HepG2 (cell line): ENCODE measurements at regions not wholly inside any gene's neighbourhood (a gene's known extent, or its start where the extent isn't known, plus 50 kb on each side); places are given as distances from the start of the nearest gene placed in this dataset.

Experiments used
- JUND ChIP-seq: sonication (generic); formaldehyde crosslinking; IDR thresholded peaks from 2 replicates; pipeline ENCODE4 v1.8.0; 2022; ENCODE audit warnings: mild to moderate bottlenecking, missing genetic modification reagents
- MLLT10 ChIP-seq: sonication (generic); formaldehyde crosslinking; IDR thresholded peaks from 2 replicates; pipeline ENCODE4 v1.4.0; 2020; ENCODE audit warnings: missing genetic modification reagents
- PATZ1 ChIP-seq: sonication (generic); formaldehyde crosslinking; IDR thresholded peaks from 2 replicates; pipeline ENCODE4 v1.4.0; 2020; ENCODE audit warnings: missing genetic modification reagents
- ZBTB10 ChIP-seq: sonication (generic); formaldehyde crosslinking; IDR thresholded peaks from 2 replicates; pipeline ENCODE4 v1.4.0; 2020; ENCODE audit warnings: missing genetic modification reagents, borderline replicate concordance
- ZBTB7B ChIP-seq: sonication (generic); formaldehyde crosslinking; IDR thresholded peaks from 2 replicates; pipeline ENCODE4 v1.4.0; 2020; ENCODE audit warnings: missing genetic modification reagents
- ZFP37 ChIP-seq: sonication (generic); formaldehyde crosslinking; IDR thresholded peaks from 2 replicates; pipeline ENCODE4 v1.4.0; 2020; ENCODE audit warnings: missing genetic modification reagents, borderline replicate concordance
- ZHX2 ChIP-seq, 2 experiments: sonication (generic) in 1 of 2; formaldehyde crosslinking in 1 of 2; IDR thresholded peaks; 2 replicates each; pipeline versions ENCODE4 v1.6.1 to v1.9.0; 2014 to 2022; ENCODE audit warnings: antibody characterized with exemption in 1 of 2, borderline replicate concordance in 1 of 2, inconsistent platforms in 1 of 2, low read depth in 1 of 2, missing genetic modification reagents in 1 of 2
- ZNF546 ChIP-seq: sonication (generic); formaldehyde crosslinking; conservative IDR thresholded peaks from 2 replicates; pipeline ENCODE4 v1.8.1; 2023; ENCODE audit warnings: mild to moderate bottlenecking, missing genetic modification reagents

GRCh38 chr6:137413482-137413881 lies 80.7 kb downstream of the OLIG3 start (continued):
- 0 out of 2 replicates have a peak, but pooled peaks have one; percentile 44 for TF ChIP-seq ZBTB7B (CRISPR knock-in tag)
- no peak for TF ChIP-seq ZFP37 (CRISPR knock-in tag)
- TF ChIP-seq ZHX2 (IDR thresholded peaks at IDR 0.05; ENCODE audit: low read depth) = no peak
- TF ChIP-seq ZHX2 (CRISPR knock-in tag; IDR thresholded peaks at IDR 0.05; ENCODE audit: borderline replicate concordance) = no peak
- no peak for TF ChIP-seq ZBTB10 (CRISPR knock-in tag)
- TF ChIP-seq JUND (CRISPR knock-in tag) = no peak
- no peak for TF ChIP-seq MLLT10 (CRISPR knock-in tag)
- TF ChIP-seq PATZ1 (CRISPR knock-in tag) = peak; percentile 77
- no peak for TF ChIP-seq ZNF546 (CRISPR knock-in tag)
